Activated T-helper 17 cell treated with anti-CD3 and anti-CD28 coated beads, Interleukin-2, amount 50 U/mL, for 72 hours (primary cell): ENCODE measurements at regions not wholly inside any gene's neighbourhood (a gene's known extent, or its start where the extent isn't known, plus 50 kb on each side); places are given as distances from the start of the nearest gene placed in this dataset.

ENCODE experiments used
- ATAC-seq: fragments of 150-1000 bp; cut with Tn5 transposase; replicated peaks from 2 replicates; pipeline ENCODE4 v1.10.0; 2021; ENCODE audit warnings: mild to moderate bottlenecking, moderate library complexity
- H3K27ac Mint-ChIP-seq: one replicate; pipeline ENCODE4 v1.8.0; 2022; ENCODE audit warnings: mixed read lengths
- H3K27me3 Mint-ChIP-seq: one replicate; pipeline ENCODE4 v1.8.0; 2022; ENCODE audit warnings: mixed read lengths
- H3K36me3 Mint-ChIP-seq: one replicate; pipeline ENCODE4 v1.8.0; 2022; ENCODE audit warnings: low read depth, mild to moderate bottlenecking, mixed read lengths
- H3K4me1 Mint-ChIP-seq: one replicate; pipeline ENCODE4 v1.8.0; 2022; ENCODE audit warnings: mixed read lengths
- H3K4me3 Mint-ChIP-seq: one replicate; pipeline ENCODE4 v1.8.0; 2022; ENCODE audit warnings: mild to moderate bottlenecking, mixed read lengths
- H3K9me3 Mint-ChIP-seq: one replicate; pipeline ENCODE4 v1.8.0; 2022; ENCODE audit warnings: mixed read lengths

- H3K27me3 Mint-ChIP-seq = peaks cover 9% of the 10 kb centered on the region
- no peaks in the 10 kb centered on the region for H3K4me1 Mint-ChIP-seq
- no peaks in the 10 kb centered on the region for H3K36me3 Mint-ChIP-seq
- H3K9me3 Mint-ChIP-seq = peaks cover 1% of the 10 kb centered on the region
- no peak for ATAC-seq
- no peak overlapping the region for H3K4me3 Mint-ChIP-seq
- H3K27ac Mint-ChIP-seq = no peak overlapping the region
These were observed 57.9 kb upstream of the SSTR4 start for GRCh38 chr20:22977047-22977785.

GRCh38 chr20:22984008-22984407 is 51.1 kb upstream of the SSTR4 start:
- H3K9me3 Mint-ChIP-seq = peaks cover 7% of the 10 kb centered on the region
- no peak overlapping the region for H3K4me3 Mint-ChIP-seq
- no peak overlapping the region for H3K27ac Mint-ChIP-seq
- no peaks in the 10 kb centered on the region for H3K4me1 Mint-ChIP-seq
- H3K27me3 Mint-ChIP-seq = peaks cover 13% of the 10 kb centered on the region
- H3K36me3 Mint-ChIP-seq = no peaks in the 10 kb centered on the region
- no peak for ATAC-seq

GRCh38 chr20:22984606-22985005 is 50.5 kb upstream of the SSTR4 start:
- no peak overlapping the region for H3K4me3 Mint-ChIP-seq

GRCh38 chr20:22985239-22985778 is 49.8 kb upstream of the SSTR4 start:
- Mint-ChIP-seq H3K27me3 (peaks cover 13% of the 10 kb centered on the region), H3K4me3 (no peak overlapping the region), H3K9me3 (peaks cover 7% of the 10 kb centered on the region), H3K4me1 (no peaks in the 10 kb centered on the region), H3K36me3 (no peaks in the 10 kb centered on the region), H3K27ac (no peak overlapping the region)
- no peak for ATAC-seq

More at GRCh38 chr20:22984606-22985005, 50.5 kb upstream of the SSTR4 start:
- no peak overlapping the region for H3K27ac Mint-ChIP-seq
- H3K4me1 Mint-ChIP-seq = no peaks in the 10 kb centered on the region
- H3K9me3 Mint-ChIP-seq = peaks cover 7% of the 10 kb centered on the region
- H3K27me3 Mint-ChIP-seq = peaks cover 13% of the 10 kb centered on the region
- H3K36me3 Mint-ChIP-seq = no peaks in the 10 kb centered on the region
- no peak for ATAC-seq
